Caco-2 (cell line): ENCODE measurements at regions not wholly inside any gene's neighbourhood (a gene's known extent, or its start where the extent isn't known, plus 50 kb on each side); places are given as distances from the start of the nearest gene placed in this dataset.

Experiments
- BruUV-seq: library from RNA; stranded (reverse); fragments of 400-500 nt; replicated peaks from 2 replicates; lab custom pipeline; 2021; lab: Mats Ljungman, UMichigan
- CTCF ChIA-PET: fragments of 300-600 bp; sonication (Branson Sonifier 250); formaldehyde crosslinking; loops from one replicate; lab custom pipeline; 2022; ENCODE audit warnings: antibody characterized with exemption; lab: Charles Lee
- POLR2A ChIA-PET: fragments of 300-600 bp; sonication (Branson Sonifier 250); formaldehyde crosslinking; loops from one replicate; lab custom pipeline; 2022; ENCODE audit warnings: antibody characterized with exemption; lab: Charles Lee
- DNase-seq, 2 experiments: peaks; one replicate each; pipeline versions ENCODE4 v3.0.0 to v3.0.0-alpha.2; 2020 to 2022
- H3K27me3 ChIP-seq: replicated peaks from 2 replicates; pipeline ENCODE4 v1.6.0; 2011; ENCODE audit warnings: low read length; ENCODE audit not compliant: control insufficient read depth, insufficient read depth
- H3K36me3 ChIP-seq: 2 replicates; pipeline ENCODE4 v1.5.1; 2011; ENCODE audit warnings: low read length; ENCODE audit not compliant: control insufficient read depth, insufficient read depth
- H3K4me1 ChIP-seq: fragments of 250-450 bp; sonication (Bioruptor Pico); 2 replicates; pipeline ENCODE4 v1.5.1; 2020; ENCODE audit warnings: mild to moderate bottlenecking
- H3K4me3 ChIP-seq: 2 replicates; pipeline ENCODE4 v1.5.1; 2011; ENCODE audit warnings: low read depth, mild to moderate bottlenecking, control low read depth, low read length
- H3K9me3 ChIP-seq: fragments of 250-450 bp; sonication (Bioruptor Pico); 2 replicates; pipeline ENCODE4 v1.5.1; 2020; ENCODE audit warnings: mild to moderate bottlenecking, moderate library complexity
- H3K27ac Mint-ChIP-seq: one replicate; pipeline ENCODE4 v1.8.0; 2022; ENCODE audit warnings: mixed read lengths; ENCODE audit not compliant: unreplicated experiment
- H3K27me3 Mint-ChIP-seq: one replicate; pipeline ENCODE4 v1.8.0; 2022; ENCODE audit warnings: mixed read lengths; ENCODE audit not compliant: insufficient read depth, unreplicated experiment
- H3K36me3 Mint-ChIP-seq: one replicate; pipeline ENCODE4 v1.8.0; 2022; ENCODE audit warnings: mild to moderate bottlenecking, mixed read lengths; ENCODE audit not compliant: insufficient read depth, unreplicated experiment
- H3K4me1 Mint-ChIP-seq: one replicate; pipeline ENCODE4 v1.8.0; 2022; ENCODE audit warnings: low read depth, mixed read lengths; ENCODE audit not compliant: unreplicated experiment
- H3K4me3 Mint-ChIP-seq: one replicate; pipeline ENCODE4 v1.8.0; 2022; ENCODE audit warnings: mild to moderate bottlenecking, moderate library complexity, mixed read lengths; ENCODE audit not compliant: unreplicated experiment
- H3K9me3 Mint-ChIP-seq: one replicate; pipeline ENCODE4 v1.8.0; 2022; ENCODE audit warnings: mixed read lengths; ENCODE audit not compliant: unreplicated experiment
- intact Hi-C: fragments of 100-400 bp; cut with micrococcal nuclease; formaldehyde crosslinking; loops from one replicate; pipeline ENCODE4 v1.10.0; 2022; ENCODE audit not compliant: unreplicated experiment
- TF ChIP-seq, protein P1 (sequence below), 2 experiments: fragments of 200-600 bp in 1 of 2; IDR thresholded peaks; 1 replicate in 1 of 2; 2 replicates in 1 of 2; pipeline versions ENCODE4 v1.5.1 to v1.8.0; 2011 to 2022; ENCODE audit warnings: antibody characterized with exemption in 1 of 2, control low read depth in 1 of 2, inconsistent platforms in 1 of 2, low read depth in 1 of 2, low read length in 1 of 2, mild to moderate bottlenecking in 1 of 2, moderate library complexity in 1 of 2; ENCODE audit not compliant: insufficient read depth in 1 of 2, severe bottlenecking in 1 of 2, unreplicated experiment in 1 of 2

DNA sequence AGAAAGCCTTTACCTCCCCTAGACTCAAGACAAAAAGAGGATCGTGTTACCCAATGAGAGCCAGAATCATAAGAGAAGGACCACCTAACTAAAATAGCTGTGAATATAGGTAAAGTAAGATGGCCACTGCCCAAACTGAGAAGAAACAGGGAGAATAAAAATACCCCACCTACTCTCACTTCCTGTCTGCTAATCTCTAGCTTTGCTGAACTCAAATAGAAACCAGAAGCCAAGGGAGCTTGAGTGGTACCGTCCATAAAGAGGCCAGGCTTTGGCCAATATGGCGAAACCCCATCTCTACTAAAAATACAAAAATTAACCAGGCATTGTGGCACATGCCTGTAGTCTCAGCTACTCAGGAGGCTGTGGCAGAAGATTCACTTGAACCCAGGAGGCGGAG lies 123.0 kb upstream of the FST start:
- no peaks in the 10 kb centered on the region for H3K4me1 ChIP-seq
- DNase-seq: no peak
- no TSS peak for BruUV-seq
- no peaks in the 10 kb centered on the region for H3K9me3 Mint-ChIP-seq
- TF ChIP-seq, protein P1, sequence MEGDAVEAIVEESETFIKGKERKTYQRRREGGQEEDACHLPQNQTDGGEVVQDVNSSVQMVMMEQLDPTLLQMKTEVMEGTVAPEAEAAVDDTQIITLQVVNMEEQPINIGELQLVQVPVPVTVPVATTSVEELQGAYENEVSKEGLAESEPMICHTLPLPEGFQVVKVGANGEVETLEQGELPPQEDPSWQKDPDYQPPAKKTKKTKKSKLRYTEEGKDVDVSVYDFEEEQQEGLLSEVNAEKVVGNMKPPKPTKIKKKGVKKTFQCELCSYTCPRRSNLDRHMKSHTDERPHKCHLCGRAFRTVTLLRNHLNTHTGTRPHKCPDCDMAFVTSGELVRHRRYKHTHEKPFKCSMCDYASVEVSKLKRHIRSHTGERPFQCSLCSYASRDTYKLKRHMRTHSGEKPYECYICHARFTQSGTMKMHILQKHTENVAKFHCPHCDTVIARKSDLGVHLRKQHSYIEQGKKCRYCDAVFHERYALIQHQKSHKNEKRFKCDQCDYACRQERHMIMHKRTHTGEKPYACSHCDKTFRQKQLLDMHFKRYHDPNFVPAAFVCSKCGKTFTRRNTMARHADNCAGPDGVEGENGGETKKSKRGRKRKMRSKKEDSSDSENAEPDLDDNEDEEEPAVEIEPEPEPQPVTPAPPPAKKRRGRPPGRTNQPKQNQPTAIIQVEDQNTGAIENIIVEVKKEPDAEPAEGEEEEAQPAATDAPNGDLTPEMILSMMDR (IDR thresholded peaks at IDR 0.05; ENCODE audit: insufficient read depth in 1 of 2, low read depth in 1 of 2, low read length in 1 of 2, severe bottlenecking in 1 of 2, unreplicated experiment in 1 of 2): no peak
- H3K4me1 Mint-ChIP-seq: no peaks in the 10 kb centered on the region
- H3K4me3 ChIP-seq: no peak overlapping the region
- H3K27me3 Mint-ChIP-seq: peaks cover 10% of the 10 kb centered on the region
- H3K36me3 Mint-ChIP-seq: no peaks in the 10 kb centered on the region
- ChIA-PET CTCF (no interaction called here), POLR2A (no interaction called here)
- no peak overlapping the region for H3K27ac Mint-ChIP-seq
- intact Hi-C loops: no loop called here
- no peaks in the 10 kb centered on the region for H3K9me3 ChIP-seq
- no peak overlapping the region for H3K4me3 Mint-ChIP-seq
- H3K36me3 ChIP-seq: no peaks in the 10 kb centered on the region
- H3K27me3 ChIP-seq: no peaks in the 10 kb centered on the region; the same call in 1 of the 2 replicates

DNA sequence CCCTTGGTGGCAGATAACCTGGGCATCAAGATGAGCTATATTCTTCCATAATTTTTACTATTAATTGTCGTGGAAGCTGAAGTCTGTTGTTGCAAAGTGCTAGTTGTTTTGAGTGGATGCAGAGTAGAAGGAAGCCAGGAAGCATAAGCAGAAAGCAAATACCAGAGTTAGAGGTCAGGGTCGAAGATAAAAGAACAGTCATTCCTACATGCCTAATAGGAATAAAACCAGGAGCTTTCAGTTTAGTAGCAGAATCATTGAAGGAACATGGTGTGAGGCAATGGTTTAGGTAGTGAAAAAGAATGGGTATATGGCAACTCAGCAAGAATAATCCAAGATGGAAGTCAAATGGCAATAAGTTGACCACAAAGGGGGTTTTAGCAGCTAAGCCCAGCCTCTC lies 121.6 kb upstream of the FST start:
- Mint-ChIP-seq H3K4me1 (no peaks in the 10 kb centered on the region), H3K9me3 (no peaks in the 10 kb centered on the region), H3K4me3 (no peak overlapping the region), H3K27me3 (peaks cover 10% of the 10 kb centered on the region), H3K27ac (no peak overlapping the region), H3K36me3 (no peaks in the 10 kb centered on the region)
- H3K27me3 ChIP-seq: no peaks in the 10 kb centered on the region; the same call in 1 of the 2 replicates
- DNase-seq: no peak
- intact Hi-C loops: no loop called here
- ChIA-PET POLR2A (no interaction called here), CTCF (no interaction called here)
- TF ChIP-seq, protein P1 (IDR thresholded peaks at IDR 0.05; ENCODE audit: insufficient read depth in 1 of 2, low read depth in 1 of 2, low read length in 1 of 2, severe bottlenecking in 1 of 2, unreplicated experiment in 1 of 2): no peak
- H3K9me3 ChIP-seq: no peaks in the 10 kb centered on the region
- no peaks in the 10 kb centered on the region for H3K36me3 ChIP-seq
- no peak overlapping the region for H3K4me3 ChIP-seq
- BruUV-seq: no TSS peak
- H3K4me1 ChIP-seq: no peaks in the 10 kb centered on the region

DNA sequence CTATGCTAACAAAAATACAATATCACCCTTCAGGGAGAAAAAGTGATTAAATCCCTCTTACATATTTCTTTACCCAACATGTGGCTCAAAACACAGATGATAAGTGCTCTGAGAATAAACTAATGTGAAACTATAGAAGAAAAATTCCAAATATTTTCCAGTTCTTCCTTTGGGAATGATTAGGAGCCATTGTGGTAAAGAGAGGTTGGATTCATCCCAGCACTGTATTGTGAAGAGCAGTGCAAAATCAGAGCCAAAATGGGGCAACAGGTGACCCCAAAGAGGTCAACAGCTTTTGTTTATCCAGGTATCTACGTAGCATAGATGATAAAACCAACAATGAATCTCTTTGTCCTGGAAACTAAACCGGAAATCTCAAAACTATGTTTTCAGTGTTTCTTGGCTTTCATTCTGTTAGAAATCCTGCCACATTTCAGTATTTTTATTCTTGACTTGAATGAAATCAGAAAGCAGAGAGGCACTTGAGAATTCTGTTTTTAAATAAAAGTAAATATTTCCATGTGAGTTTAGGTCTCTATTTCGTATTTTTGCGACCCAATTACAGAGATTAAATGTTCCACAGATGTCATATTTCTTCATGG lies 120.4 kb upstream of the FST start:
- Mint-ChIP-seq H3K27ac (no peak overlapping the region), H3K4me1 (no peaks in the 10 kb centered on the region), H3K4me3 (no peak overlapping the region), H3K27me3 (peaks cover 10% of the 10 kb centered on the region), H3K36me3 (no peaks in the 10 kb centered on the region), H3K9me3 (no peaks in the 10 kb centered on the region)
- Histone ChIP-seq H3K4me3 (no peak overlapping the region), H3K36me3 (no peaks in the 10 kb centered on the region), H3K27me3 (no peaks in the 10 kb centered on the region; the same call in 1 of the 2 replicates), H3K9me3 (no peaks in the 10 kb centered on the region), H3K4me1 (no peaks in the 10 kb centered on the region)
- ChIA-PET CTCF (no interaction called here), POLR2A (no interaction called here)
- no TSS peak for BruUV-seq
- intact Hi-C loops: no loop called here
- no peak for DNase-seq
- TF ChIP-seq, protein P1 (IDR thresholded peaks at IDR 0.05; ENCODE audit: insufficient read depth in 1 of 2, low read depth in 1 of 2, low read length in 1 of 2, severe bottlenecking in 1 of 2, unreplicated experiment in 1 of 2): no peak
